Middle frontal gyrus (tissue), 1 donor: ENCODE measurements at regions not wholly inside any gene's neighbourhood (a gene's known extent, or its start where the extent isn't known, plus 50 kb on each side); places are given as distances from the start of the nearest gene placed in this dataset.

Experiments used
- DNase-seq: peaks from one replicate; pipeline ENCODE4 v3.0.0-alpha.2; 2015; ENCODE audit warnings: low spot score; ENCODE audit errors: extremely low spot score

- no peak for DNase-seq
These were observed 131.3 kb upstream of the FBXL4 start for GRCh38 chr6:99079058-99079457.

- no peak for DNase-seq
These were observed 125.5 kb upstream of the FBXL4 start for GRCh38 chr6:99073223-99073622.

- no peak for DNase-seq
These were observed 118.3 kb upstream of the FBXL4 start for GRCh38 chr6:99066044-99066443.

GRCh38 chr6:99064834-99065233 is 117.1 kb upstream of the FBXL4 start:
- no peak for DNase-seq

- no peak for DNase-seq
These were observed 88.9 kb upstream of the FBXL4 start for GRCh38 chr6:99036672-99037071.

- DNase-seq: no peak
These were observed 84.7 kb upstream of the FBXL4 start for GRCh38 chr6:99032396-99032795.

- DNase-seq: no peak
These were observed 84.2 kb upstream of the FBXL4 start for GRCh38 chr6:99031957-99032356.

GRCh38 chr6:99030915-99031314 is 83.2 kb upstream of the FBXL4 start:
- DNase-seq: no peak

GRCh38 chr6:99026135-99026534 is 78.4 kb upstream of the FBXL4 start:
- no peak for DNase-seq

GRCh38 chr6:99024089-99024488 is 76.3 kb upstream of the FBXL4 start:
- no peak for DNase-seq

- DNase-seq: no peak
These were observed 74.4 kb upstream of the FBXL4 start for GRCh38 chr6:99022039-99022609.

GRCh38 chr6:99019381-99019780 is 71.6 kb upstream of the FBXL4 start:
- no peak for DNase-seq

GRCh38 chr6:99017150-99017549 is 69.4 kb upstream of the FBXL4 start:
- DNase-seq: no peak

- no peak for DNase-seq
These were observed 68.6 kb upstream of the FBXL4 start for GRCh38 chr6:99016355-99016754.

- DNase-seq: no peak
These were observed 66.3 kb upstream of the FBXL4 start for GRCh38 chr6:99014061-99014460.

- no peak for DNase-seq
These were observed 65.9 kb upstream of the FBXL4 start for GRCh38 chr6:99013661-99014060.

- no peak for DNase-seq
These were observed 65.4 kb upstream of the FBXL4 start for GRCh38 chr6:99013145-99013544.

GRCh38 chr6:99011151-99011550 is 63.4 kb upstream of the FBXL4 start:
- DNase-seq: no peak

- no peak for DNase-seq
These were observed 55.1 kb upstream of the FBXL4 start for GRCh38 chr6:99002831-99003230.

GRCh38 chr6:98998103-98998502 is 50.4 kb upstream of the FBXL4 start:
- DNase-seq: no peak
